ENCODE measurements at regions not wholly inside any gene's neighbourhood (a gene's known extent, or its start where the extent isn't known, plus 50 kb on each side); places are given as distances from the start of the nearest gene placed in this dataset.

DNA sequence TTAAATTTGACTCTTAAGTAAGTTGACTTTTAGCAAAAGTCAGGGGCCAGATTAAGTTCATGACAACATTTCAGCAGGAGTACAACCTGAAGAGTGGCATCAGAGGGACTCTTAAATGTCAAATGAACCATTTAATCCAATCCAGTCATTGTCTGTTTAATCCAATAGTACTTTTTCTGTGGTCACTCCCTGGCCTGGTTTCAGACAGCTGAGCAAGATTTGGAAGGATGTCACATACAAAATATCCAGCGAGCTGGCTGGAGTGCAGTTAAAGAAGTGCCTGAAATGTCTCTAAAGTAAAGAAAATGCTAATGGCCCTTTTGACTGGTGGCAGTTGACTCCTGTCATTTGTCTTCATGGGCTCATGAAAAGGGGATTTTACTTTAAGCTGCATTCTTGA is 1082.1 kb downstream of the AACS start:
- intact Hi-C loops (cut with micrococcal nuclease), result no loop called here
- ATAC-seq (no peak), DNase-seq (no peak)
- no peak for TF ChIP-seq CTCF (IDR thresholded peaks at IDR 0.05)
- CTCF ChIA-PET, result no interaction called here
- POLR2A ChIA-PET, result no interaction called here
- H3K27me3 Mint-ChIP-seq, result no peaks in the 10 kb centered on the region
- no peaks in the 10 kb centered on the region for H3K4me1 Mint-ChIP-seq (ENCODE audit: low read depth)
- H3K4me3 Mint-ChIP-seq, result no peak overlapping the region
- no peaks in the 10 kb centered on the region for H3K36me3 Mint-ChIP-seq (ENCODE audit: low read depth)
- H3K9me3 Mint-ChIP-seq, result peaks cover 6% of the 10 kb centered on the region
- H3K27ac Mint-ChIP-seq, result no peak overlapping the region

- Mint-ChIP-seq H3K9me3 (no peaks in the 10 kb centered on the region), H3K4me3 (no peak overlapping the region), H3K36me3 (ENCODE audit: low read depth) (no peaks in the 10 kb centered on the region), H3K27ac (no peak overlapping the region), H3K4me1 (ENCODE audit: low read depth) (no peaks in the 10 kb centered on the region), H3K27me3 (no peaks in the 10 kb centered on the region)
- no peak for TF ChIP-seq CTCF (IDR thresholded peaks at IDR 0.05)
- CTCF ChIA-PET, result no interaction called here
- intact Hi-C loops (cut with micrococcal nuclease), result no loop called here
- DNase-seq (no peak), ATAC-seq (no peak)
- POLR2A ChIA-PET, result no interaction called here
Measured at GRCh38 chr12:126156806-126157574, 1091.8 kb downstream of the AACS start.

DNA sequence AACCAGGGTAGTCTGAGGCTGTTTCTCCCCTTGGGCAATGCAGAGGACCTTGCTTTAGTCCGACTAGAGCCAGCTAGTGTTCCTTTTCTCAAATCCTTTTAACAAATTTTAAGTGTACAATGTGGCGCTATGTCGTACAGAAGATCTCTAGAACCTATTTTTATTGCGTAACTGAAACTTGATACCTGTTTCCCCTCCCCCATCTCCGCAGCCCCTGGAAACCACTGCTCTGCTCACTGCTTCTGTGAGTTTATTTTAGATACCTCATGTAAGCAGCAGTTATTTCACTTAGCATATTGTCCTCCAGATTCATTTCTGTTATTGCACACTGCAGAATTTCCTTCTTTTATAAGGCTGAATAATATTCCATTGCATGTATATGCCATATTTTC is 1092.3 kb downstream of the AACS start:
- ChIA-PET POLR2A (no interaction called here), CTCF (no interaction called here)
- ATAC-seq, result no peak
- Mint-ChIP-seq H3K9me3 (no peaks in the 10 kb centered on the region), H3K27ac (no peak overlapping the region), H3K4me1 (ENCODE audit: low read depth) (no peaks in the 10 kb centered on the region), H3K4me3 (no peak overlapping the region), H3K27me3 (no peaks in the 10 kb centered on the region), H3K36me3 (ENCODE audit: low read depth) (no peaks in the 10 kb centered on the region)
- no peak for DNase-seq
- intact Hi-C loops (cut with micrococcal nuclease), result no loop called here
- TF ChIP-seq CTCF (IDR thresholded peaks at IDR 0.05), result no peak

GRCh38 chr12:126159139-126159538 is 1093.9 kb downstream of the AACS start:
- Mint-ChIP-seq H3K4me3 (no peak overlapping the region), H3K36me3 (ENCODE audit: low read depth) (no peaks in the 10 kb centered on the region), H3K4me1 (ENCODE audit: low read depth) (no peaks in the 10 kb centered on the region), H3K27me3 (no peaks in the 10 kb centered on the region), H3K9me3 (no peaks in the 10 kb centered on the region), H3K27ac (no peak overlapping the region)
- no peak for ATAC-seq
- DNase-seq, result no peak
- POLR2A ChIA-PET, result no interaction called here
- CTCF ChIA-PET, result no interaction called here
- no peak for TF ChIP-seq CTCF (IDR thresholded peaks at IDR 0.05)
- intact Hi-C loops (cut with micrococcal nuclease), result no loop called here

GRCh38 chr12:126160912-126161311 is 1095.7 kb downstream of the AACS start:
- H3K36me3 Mint-ChIP-seq (ENCODE audit: low read depth), result no peaks in the 10 kb centered on the region
- no peak overlapping the region for H3K27ac Mint-ChIP-seq
- no peak overlapping the region for H3K4me3 Mint-ChIP-seq
- H3K9me3 Mint-ChIP-seq, result no peaks in the 10 kb centered on the region
- POLR2A ChIA-PET, result no interaction called here
- DNase-seq, result no peak
- H3K27me3 Mint-ChIP-seq, result no peaks in the 10 kb centered on the region
- TF ChIP-seq CTCF (IDR thresholded peaks at IDR 0.05), result no peak
- CTCF ChIA-PET, result no interaction called here
- intact Hi-C loops (cut with micrococcal nuclease), result no loop called here
- H3K4me1 Mint-ChIP-seq (ENCODE audit: low read depth), result no peaks in the 10 kb centered on the region
- no peak for ATAC-seq
